ENCODE measurements at regions not wholly inside any gene's neighbourhood (a gene's known extent, or its start where the extent isn't known, plus 50 kb on each side); places are given as distances from the start of the nearest gene placed in this dataset.
"Not testable (repeated sequence)": the region's sequence is repeated elsewhere in the genome, so short reads cannot be mapped to it uniquely, and the experiment has no call there.

DNA sequence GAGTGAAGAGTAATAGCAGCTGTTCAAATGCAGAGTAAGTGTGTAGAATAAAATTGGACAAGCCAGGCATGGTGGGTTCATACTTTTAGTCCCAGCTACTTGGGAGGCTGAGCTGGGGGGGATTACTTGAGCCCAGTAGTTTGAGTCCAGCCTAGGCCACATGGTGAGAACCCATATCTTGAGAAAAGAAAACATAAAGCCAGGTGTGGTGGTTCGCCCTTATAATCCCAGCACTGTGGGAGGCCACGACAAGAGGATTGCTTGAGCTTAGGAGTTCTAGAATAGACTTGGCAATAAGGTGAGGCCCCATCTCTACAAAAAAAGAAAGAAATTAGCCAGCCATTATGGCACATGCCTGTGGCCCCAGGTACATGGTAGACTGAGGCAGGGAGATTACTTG is 1241.1 kb downstream of the UQCRFS1 start:
- DNase-seq = no peak

- peak; percentile 98 for DNase-seq
Observed at GRCh38 chr19:27971071-27971470, 1241.9 kb downstream of the UQCRFS1 start.

GRCh38 chr19:27966390-27966816 is 1246.5 kb downstream of the UQCRFS1 start:
- no peak for DNase-seq

- DNase-seq = no peak
Observed at GRCh38 chr19:27964185-27964584, 1248.8 kb downstream of the UQCRFS1 start.

GRCh38 chr19:27962264-27962663 is 1250.7 kb downstream of the UQCRFS1 start:
- DNase-seq = no peak

GRCh38 chr19:27955485-27956480 is 1257.2 kb downstream of the UQCRFS1 start:
- DNase-seq = peak; percentile 58

DNA sequence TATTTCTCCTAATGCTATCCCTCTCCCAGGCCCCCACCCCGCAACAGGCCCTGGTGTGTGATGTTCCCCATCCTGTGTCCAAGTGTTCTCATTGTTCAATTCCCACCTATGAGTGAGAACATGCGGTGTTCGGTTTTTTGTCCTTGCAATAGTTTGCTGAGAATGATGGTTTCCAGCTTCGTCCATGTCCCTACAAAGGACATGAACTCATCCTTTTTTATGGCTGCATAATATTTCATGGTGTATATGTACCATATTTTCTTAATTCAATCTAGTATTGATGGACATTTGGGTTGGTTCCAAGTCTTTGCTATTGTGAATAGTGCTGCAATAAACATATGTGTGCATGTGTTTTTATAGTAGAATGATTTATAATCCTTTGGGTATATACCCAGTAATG is 1270.3 kb downstream of the UQCRFS1 start:
- DNase-seq = not testable (repeated sequence)

- no peak for DNase-seq
Observed at GRCh38 chr19:27936139-27936538, 1276.8 kb downstream of the UQCRFS1 start.

DNA sequence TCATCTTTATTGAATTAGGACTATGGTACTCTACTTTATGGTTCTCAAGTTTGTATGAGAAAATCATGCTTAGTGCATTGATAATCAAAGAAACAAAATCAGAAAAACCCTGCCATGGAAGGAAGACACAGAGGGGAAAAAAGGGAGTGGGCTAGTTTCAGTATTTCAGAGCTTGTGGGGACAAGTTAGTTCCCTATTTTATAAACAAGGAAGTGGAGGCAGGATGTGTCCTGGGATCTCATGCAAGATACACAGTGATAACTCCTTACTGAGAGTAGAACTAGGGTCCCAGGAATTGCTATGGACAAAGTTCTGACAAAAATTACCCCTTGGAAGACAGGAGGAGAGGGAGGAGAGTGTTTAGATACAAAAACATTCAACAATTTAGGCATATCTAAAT is 1277.3 kb downstream of the UQCRFS1 start:
- DNase-seq = no peak

DNA sequence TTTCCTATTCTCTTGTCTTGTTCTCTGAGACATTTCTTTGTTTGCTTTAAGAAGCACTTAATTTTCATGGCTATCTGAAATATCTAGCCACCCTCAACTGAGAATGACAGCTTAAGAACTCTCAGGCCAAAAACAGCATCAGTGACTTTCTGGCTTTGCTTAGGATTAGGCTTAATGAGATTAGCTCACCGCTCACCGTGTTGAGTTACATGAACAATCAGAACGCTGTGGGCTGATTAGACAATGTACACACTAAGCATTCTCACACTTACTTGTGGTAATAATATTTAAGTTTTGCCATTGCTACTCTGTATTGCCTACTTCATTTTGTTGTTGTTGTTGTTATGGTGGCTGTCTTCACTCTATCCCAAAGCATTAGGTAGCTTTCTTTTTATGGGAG is 1283.6 kb downstream of the UQCRFS1 start:
- no peak for DNase-seq

DNA sequence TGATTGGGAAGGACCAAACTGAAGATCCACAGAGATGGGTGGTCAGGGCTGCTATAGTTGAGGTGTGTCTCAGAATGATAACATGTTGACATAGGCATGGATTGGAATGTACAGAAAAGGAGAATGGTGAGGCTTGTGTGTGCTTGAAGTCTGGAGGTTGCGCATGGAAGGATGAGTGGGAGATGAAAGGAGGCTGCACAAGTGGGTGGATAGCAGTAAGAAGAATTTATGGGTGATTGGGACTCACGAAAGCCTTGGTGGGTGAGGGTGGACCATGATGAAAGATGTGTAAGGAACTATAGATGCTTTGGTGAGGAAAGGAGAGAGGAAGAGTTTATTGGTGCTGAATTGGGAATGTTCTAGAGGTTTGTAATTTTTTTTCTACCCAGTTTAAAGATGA is 1287.7 kb downstream of the UQCRFS1 start:
- no peak for DNase-seq

- DNase-seq = no peak
Observed at GRCh38 chr19:27922970-27923369, 1290.0 kb downstream of the UQCRFS1 start.

DNA sequence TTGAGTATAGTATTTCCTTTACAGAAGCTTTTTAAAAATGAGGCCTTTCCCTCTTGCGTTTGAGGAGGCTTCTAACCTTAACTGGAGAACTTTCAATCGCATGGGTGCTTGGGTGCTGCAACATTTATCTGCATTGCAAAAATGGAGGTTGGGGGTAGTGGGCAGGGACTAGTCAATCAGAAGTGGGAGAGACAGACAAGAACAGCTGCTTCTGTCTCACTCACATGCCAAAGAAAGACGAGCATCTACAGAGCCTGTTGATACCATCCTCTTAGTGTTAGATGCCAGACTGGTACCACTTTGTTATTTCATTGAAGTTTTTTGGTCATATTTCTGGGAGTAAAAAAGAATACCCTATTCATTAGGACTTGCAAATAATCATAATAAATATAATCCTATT is 1292.2 kb downstream of the UQCRFS1 start:
- no peak for DNase-seq

GRCh38 chr19:27918818-27919217 is 1294.1 kb downstream of the UQCRFS1 start:
- no peak for DNase-seq

DNA sequence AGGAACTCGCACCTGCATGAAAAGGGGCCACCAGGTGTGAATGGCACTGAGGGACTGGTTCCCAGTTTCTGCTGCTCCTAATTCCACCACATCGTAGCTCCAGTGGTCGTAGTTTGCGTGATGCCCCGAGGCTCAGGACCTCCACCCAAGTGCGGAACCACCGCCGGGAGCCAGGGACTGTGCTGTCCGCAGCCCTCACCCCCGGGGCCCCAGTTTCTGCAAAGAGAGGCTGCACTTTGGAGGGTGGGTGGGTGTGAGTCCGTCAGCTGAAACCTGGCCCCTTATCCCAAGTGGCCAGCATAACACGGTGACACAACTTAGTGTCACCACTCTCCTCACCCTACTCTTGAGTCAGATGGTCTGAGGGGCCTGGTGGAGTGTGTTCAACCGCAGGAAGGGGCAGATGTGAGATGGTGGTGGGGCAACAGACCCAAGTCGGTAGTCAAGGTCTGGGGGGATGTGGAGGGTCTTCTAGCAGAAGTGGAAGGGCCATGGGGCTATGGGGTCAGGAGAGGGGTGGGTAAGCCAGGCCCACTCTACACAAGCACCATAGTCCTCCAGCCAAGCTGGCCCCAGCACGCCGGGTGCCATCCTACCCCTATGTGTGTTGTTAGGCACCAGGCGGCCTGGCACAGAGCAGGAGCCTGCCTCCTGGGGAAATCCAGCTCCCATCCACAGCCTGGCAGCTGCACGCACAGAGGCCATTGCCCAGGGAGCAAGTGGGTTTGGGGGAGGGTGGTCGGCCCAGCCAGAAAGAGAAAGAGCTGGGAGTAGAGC is 1301.6 kb downstream of the UQCRFS1 start:
- no peak for DNase-seq

DNA sequence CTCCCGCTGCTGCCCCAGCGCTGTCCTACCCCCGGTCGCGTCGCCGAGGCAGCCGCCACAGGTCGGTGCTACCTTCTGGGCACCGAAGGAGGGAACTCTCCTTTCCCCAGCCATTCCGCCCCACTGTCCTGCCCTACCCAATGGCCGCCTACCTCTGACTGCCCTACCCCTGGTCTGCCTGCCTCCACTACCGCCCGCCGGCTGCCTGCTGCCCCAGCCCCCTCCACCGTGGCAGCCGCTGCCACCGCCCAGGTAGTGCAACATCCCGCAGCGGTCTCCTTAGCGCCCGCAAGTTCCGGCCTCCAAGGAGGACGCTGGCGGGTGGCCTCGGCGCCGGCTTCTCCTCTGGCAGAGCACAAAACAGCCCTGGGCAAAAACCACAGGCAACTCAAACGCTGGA is 1303.1 kb downstream of the UQCRFS1 start:
- no peak for DNase-seq

DNA sequence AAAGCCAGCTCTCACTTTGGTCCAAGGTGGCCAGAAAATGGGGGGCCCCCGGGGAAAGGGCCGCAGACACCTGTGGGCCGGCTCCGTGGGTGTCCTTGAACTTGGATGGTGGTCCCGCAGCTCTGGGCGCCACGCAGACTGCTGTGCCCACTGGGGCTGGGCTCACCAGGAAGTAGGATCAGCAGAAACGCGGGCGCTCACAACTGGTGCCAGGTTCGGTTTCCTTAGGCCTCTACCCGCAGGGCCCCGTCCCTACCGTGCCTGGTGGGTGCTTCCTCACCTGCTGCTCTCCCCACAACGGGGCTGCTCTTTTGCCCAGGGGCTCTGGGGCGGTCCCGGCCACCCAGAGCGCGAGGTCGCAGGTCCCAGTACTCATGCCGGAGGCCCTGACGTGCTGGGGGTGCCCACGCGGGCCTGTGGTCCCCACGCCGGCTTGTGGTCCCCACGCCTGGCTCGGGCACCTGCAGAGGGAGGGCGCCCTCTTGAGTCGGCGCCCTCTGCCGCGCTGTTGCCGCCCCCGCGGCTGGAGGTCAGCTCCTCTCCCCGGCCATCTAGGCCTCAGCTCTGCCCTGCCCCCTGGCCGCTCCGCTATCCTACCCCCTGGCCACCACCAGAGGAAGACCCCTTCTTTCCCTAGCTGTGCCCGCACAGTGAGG is 1303.6 kb downstream of the UQCRFS1 start:
- no peak for DNase-seq

DNA sequence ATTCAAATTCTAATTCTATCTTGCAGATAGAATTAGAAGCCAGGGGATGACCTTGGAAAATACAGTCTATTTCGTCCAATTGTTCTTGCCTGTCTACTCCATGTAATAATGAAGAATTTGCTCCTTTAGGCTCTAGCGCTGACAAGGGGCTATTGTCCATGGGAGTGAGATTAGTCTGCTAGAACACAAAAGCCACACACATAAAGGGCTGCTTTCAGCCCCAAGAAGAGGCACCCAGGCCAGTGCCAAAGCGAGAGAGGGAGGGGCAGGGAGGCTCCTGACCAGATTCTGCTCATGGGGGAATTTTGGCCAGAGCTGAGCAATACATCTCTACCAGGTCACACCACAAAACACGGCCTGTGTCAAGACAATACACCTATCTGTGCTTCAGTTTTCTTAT is 1306.9 kb downstream of the UQCRFS1 start:
- DNase-seq = peak; percentile 44

- peak; percentile 38 for DNase-seq
Observed at GRCh38 chr19:27905074-27905473, 1307.9 kb downstream of the UQCRFS1 start.

DNA sequence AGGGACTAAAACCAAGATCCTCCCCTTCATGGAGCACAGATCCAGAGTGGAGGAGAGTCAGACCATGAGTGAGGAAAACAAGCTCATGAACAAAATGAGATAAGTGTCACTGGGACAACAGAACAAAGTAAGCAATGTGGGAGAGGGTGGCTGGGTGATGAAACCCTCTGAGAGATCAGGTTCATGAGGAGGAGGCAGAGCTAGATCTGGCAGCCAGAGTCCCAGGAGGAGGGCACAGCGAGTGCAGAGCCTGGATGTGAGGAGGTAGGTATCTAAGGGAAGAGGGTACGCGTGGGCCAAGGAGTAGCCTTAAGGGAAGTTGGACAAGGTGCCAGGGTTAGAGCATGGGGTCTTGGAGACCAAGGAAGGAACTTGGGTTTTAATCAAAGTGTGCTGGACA is 1311.9 kb downstream of the UQCRFS1 start:
- no peak for DNase-seq

DNA sequence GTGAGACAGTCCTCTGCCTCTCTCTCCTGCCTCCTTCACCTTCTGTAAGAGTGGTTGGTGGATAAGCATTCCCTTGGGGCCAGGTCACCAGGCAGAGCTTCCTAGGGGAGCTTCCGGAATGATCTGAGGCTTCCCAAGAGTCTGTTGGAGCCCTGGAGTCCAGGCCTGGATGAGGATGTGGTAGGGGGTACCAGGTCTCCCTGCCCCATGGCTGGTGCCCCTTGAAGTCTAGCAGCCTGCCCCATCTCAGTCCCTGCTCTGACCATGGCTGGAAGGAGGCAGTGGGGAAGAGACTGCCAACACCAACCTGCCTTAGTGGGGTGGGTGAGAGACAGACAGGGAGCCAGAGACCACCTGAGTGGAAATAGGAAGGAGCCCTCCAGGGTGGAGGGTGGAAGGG is 1316.9 kb downstream of the UQCRFS1 start:
- DNase-seq = peak; percentile 24

DNA sequence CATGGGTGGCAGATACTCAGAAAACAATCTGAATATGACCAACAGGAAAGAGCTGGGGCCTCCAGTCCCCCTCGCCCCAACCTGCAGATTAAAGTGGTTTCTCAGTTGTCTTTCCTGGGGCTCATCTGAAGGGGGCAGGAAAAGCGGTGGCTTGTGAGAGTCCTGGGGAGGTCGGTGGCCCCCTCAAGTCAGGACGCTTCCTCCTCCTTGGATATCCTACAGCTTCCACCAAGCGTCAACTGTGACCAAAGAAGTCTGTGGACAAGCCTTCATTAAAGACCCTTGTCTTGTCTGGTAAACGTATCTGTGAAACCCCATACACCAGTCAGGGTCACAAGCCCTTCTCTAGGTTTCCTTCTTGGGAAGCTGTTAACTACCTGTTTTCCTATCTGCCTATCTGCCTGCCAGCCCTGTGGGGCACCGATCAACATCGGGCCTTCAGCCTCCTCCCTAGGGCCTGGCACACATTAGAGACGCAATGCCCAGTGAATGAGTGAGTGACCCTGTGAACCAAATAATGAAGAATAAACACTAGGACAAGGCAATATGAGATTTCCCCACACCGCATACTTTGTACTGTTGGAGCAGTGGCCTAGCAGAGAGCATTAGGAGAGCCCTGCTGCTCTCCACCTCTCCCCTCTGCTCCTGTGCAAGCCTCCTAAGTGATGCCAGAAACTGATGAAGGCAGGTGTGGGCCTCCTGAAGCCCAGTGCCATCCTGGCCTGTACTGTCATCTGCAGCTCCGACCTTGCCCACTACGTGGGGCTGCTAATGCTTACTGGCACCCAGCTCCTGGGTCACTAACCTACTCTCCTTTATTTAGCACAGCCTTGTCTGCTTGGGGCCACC is 1317.8 kb downstream of the UQCRFS1 start:
- peak; percentile 22 for DNase-seq
